Inflammatory macrophage treated with lipopolysaccharide for 4 hours (primary cell): ENCODE measurements at regions not wholly inside any gene's neighbourhood (a gene's known extent, or its start where the extent isn't known, plus 50 kb on each side); places are given as distances from the start of the nearest gene placed in this dataset.
A peak's percentile ranks its signal among the peaks of the same experiment; 100 is the strongest.
"Not testable (repeated sequence)": the region's sequence is repeated elsewhere in the genome, so short reads cannot be mapped to it uniquely, and the experiment has no call there.

Source experiments
- DNase-seq: peaks from one replicate; pipeline ENCODE4 v3.0.0-alpha.2; 2020

DNA sequence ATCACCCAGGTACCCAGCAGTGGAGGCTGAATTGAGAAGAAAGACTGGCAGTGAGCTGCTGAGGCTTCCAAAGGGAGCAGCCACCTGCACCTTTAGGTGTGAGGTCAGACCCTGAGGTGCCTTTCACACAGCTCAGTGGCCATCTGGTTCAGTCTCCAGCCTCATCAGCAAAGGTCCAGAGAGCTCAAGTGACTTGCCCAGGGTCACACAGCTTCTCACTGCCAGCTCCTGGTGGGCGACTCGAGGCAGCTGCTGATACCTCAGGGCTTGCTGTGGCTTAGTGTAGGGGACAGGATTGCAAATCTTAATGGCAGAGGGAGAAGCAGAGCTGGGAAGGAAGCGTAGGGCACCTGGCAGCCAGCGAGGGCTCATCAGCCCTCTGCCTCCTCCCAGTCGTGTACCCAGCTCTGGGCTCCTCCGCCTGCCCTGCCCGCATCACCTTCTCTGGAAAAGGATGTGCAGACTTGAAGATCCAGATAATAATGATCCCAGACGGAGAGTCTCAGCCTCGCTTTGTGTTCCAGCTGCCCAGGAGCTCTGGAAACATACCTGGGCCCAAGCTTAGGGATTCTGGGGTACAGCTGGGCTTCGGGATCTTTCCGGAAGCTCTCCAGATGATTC, 165.3 kb upstream of the GSE1 start:
- DNase-seq, result no peak

DNA sequence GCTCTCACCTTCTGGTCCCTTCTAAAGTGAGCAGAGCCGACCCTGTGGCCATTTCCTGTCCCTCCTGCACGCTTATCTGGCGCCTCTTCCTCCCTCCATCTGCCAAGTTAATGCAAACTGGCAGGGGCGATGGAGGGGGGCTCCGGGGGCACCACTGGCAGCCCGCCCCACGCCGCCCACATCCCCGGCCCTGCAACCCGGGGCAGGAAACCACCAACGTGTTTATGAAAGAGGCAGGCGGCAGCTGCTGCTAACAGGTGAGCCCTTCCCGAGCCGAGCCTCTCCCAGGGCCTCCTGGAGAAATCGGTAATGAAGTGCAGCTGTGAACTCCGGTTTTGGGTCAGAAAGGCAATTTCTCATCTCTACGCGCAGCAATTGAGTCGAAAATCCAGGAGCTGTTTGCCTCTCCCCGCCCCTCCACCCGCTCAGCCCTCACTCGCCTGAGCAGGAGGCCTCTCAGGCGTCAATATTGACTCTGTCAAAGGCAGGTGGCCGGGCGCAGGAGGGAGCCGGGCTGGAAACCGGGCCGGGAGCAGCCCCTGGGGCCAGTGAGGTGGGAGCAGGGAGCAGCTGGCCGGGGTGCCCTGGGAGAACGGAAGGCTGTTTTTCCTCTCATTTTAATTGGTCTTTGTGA, 164.4 kb upstream of the GSE1 start:
- DNase-seq, result no peak

- DNase-seq, result no peak
Observed at GRCh38 chr16:85449191-85449884, 163.8 kb upstream of the GSE1 start.

DNA sequence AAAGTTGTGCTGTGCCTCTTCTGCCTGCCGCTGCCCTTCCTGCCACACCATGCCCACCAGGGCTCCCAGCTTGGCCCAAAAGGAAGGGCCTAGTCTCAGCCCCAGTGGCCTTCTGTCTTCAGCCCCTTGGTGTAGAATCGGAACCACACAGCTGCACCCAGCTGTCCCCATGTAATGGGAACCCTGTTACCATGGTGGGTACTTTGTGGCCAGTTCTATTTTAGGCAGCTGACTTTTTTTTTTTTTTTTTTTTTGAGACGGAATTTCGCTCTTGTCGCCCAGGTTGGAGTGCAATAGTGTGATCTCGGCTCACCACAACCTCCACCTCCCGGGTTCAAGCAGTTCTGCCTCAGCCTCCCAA, 163.3 kb upstream of the GSE1 start:
- no peak for DNase-seq

DNA sequence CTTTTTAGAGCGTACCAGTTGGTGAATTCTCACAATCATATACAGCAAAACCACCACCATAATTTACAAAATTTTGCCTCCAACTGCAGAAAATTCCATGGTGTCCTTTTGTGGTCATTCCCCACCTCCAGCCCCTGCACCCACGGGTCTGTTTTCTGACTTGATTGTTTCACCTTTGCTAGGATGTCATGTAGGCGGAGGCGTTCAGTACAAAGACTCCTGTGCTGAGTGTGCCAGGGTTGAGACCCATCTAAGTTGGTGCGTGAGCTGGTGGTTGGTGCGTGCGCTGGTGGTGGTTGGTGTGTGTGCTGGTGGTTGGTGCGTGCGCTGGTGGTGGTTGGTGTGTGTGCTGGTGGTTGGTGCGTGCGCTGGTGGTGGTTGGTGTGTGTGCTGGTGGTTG, 162.0 kb upstream of the GSE1 start:
- DNase-seq, result not testable (repeated sequence)

DNA sequence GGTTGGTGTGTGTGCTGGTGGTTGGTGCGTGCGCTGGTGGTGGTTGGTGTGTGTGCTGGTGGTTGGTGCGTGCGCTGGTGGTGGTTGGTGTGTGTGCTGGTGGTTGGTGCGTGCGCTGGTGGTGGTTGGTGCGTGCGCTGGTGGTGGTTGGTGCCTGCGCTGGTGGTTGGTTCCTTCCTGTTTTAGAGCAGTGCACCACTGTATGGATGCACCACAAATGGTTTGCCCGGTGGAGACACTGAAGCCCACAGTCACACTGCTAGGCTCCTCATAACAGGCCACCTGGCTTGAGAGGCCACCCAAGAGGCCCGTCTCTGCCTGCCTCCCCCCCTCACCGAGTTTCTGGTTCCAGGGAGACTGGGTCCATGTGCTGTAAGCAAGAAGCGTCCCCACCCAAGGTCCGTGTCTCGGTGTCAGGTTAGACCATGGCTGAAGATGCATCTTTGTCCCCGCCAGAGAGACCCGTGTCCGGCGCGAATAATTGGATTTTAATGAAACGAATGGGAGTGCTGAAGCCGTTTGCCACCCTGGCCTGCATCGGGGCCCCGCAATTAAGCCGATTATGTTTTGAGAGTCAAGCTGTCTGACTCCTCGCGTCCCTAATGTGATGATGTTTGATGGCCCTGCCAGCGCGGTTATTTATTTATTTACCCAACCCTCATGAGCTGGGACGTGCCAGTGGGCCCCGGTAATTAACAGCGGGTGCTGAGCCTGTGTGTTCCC, 161.3 kb upstream of the GSE1 start:
- DNase-seq, result no peak

DNA sequence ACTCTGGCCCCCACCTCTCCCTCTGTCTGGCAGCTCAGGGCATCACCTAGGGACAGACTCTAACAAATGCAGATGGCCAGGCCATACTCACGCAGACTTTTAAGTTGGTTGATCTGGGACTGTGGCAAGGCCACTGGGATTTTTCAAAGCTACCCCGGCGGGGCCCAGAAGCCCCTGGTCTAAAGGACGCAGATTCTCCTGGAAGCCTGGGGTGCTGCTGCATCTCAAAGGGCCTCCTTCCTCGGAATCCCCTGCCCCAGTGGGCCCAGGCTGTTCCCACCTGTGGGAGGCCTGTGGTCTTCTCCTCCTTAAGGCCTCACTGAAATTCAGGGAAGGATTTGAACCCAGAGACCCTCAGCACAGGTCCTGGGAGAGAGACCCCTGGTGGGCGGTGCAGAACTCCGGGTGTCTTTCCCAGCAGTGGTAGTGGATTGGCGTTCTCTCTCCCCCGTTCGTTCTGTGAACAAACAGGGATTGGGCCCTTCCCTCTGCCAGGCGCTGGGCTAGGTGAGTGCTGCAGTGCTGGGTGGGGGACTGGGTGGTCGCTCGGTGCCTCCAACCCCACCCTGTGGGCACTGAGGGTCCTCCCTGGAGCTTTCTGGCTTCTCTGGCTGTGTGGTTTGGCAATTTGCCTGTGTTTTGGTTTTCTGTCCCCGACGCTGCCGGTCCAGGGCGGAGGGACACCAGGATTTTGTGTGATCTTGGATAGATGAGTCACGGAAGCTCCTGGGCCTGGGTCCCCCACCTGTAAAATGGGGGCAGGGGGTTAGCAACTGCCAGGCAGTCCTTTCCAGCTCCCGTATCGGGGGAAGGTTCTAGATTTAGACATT, 160.5 kb upstream of the GSE1 start:
- DNase-seq, result no peak

GRCh38 chr16:85453194-85453678, 159.9 kb upstream of the GSE1 start:
- no peak for DNase-seq

- DNase-seq, result no peak
Observed at GRCh38 chr16:85453703-85454102, 159.4 kb upstream of the GSE1 start.

DNA sequence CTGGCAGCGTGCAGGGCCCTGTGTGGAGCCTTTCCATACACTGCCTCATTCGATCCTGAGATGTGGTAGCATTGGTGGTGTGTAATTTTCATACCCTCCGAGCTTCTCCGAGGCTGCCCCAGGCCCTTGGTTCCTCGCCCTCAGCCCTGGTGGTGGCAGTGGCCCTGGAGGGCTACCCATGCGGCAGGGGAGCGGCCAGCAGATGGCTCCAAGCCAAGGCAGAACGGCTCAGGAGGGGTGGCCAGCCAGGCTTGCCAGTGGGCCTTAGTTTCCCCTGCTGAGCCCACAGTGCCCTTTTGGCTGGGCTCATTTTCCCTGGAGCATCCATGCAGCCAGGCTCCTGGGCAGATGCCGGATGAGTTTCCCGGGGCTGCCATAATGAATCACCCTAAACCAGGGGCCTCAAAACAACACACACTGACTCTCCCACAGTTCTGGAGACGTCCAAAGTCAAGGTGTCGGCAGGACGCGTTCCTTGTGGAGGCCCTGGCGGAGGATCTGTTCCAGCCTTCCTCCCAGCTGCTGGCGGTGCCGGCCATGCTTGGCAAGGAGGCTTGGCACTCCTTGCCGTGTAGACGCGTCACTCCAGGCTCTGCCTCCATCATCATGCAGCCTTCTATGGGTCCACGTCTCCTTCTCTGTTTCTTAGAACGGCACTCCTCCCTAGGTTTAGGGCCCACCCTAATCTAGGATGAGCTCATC, 158.8 kb upstream of the GSE1 start:
- no peak for DNase-seq

GRCh38 chr16:85455534-85455933, 157.6 kb upstream of the GSE1 start:
- DNase-seq, result no peak

DNA sequence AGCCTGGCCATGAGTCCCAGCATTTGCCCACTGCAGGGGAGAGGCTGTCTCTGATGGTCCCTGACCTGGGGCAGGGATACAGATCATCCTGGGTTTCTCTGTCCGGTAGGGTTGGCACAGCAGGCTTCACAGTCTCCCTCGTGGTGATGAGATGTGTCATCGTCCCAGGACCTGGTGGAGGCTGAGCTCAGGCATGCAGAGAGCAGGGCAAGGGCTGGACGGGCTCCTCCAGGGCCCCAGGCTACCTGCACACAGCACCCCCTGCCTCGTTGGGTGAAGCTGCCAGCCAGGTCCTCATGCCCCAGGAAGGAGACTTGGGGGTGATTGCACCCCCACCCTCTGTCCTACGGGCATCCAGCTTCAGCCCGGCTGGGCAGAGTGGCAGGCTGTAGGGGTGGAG, 155.8 kb upstream of the GSE1 start:
- no peak for DNase-seq

GRCh38 chr16:85458968-85459367, 154.2 kb upstream of the GSE1 start:
- no peak for DNase-seq

DNA sequence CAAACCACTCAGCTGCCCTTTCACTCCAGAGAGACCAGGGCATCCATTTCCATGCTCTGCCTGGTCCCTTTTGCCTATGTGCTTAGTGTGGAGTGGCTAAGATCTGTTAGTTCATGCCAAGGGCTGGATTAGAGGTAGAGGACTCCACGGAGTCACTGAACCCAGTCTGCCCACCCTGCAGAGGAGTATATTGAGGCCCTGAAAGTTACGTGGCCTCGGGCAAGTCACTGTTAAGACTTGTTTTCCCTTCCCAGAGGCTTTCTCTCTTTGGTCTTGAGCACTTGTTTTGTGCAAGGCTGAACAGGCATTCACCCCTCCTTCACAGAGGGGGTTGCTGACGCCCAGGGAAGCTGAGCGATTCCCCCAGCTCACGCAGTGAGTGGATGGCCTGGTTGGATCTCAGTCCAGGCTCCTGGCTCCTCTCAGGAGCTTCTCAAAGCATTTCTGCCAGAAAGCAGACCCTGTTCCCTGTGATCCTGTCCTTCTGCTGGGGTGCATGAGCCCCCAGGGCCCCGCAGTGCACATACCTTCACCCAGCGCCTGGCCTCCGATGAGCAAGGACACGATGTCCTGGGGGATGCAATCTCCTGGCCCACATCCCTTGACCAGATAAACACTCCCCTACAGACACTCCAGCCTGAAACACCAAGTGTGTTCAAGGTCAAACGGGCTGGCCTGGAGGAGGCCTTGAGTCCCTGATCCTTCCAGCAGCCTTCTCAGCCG, 153.4 kb upstream of the GSE1 start:
- no peak for DNase-seq

DNA sequence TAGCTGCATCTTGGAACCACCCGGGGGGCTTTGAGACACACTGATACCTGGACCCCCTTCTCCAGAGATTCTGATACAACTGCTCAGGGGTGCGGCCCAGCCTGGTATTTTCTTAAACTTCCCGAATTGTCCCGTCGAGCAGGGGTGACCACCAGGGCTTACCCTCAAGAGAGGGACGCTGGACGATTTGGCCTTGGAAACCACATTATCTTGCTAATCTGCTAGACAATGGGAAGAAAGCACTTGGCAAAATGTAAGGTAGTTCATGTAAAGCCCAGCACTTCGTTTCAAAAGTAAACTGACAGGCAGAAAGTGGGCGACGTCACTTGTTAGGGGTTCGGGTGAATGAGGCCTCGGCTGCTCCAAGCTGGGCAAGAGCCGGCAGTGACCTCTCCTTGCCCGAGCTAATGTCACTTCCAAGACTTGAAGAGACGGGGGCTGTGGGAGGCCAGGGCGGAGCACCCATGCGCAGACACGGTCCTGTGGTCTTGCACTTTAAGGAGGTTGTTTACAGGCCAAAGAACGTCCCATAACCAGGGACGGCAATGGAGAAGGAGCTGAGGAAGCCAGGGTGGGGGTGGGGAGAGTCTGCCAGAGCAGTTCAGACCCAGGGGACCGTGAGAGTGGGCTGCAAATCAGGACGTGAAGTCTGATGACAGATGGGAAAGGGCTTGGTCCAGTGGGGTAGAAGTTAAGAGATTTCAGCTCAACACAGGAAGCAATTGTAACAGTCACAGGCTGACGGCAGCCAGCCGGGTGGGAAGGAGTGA, 152.7 kb upstream of the GSE1 start:
- DNase-seq, result no peak

DNA sequence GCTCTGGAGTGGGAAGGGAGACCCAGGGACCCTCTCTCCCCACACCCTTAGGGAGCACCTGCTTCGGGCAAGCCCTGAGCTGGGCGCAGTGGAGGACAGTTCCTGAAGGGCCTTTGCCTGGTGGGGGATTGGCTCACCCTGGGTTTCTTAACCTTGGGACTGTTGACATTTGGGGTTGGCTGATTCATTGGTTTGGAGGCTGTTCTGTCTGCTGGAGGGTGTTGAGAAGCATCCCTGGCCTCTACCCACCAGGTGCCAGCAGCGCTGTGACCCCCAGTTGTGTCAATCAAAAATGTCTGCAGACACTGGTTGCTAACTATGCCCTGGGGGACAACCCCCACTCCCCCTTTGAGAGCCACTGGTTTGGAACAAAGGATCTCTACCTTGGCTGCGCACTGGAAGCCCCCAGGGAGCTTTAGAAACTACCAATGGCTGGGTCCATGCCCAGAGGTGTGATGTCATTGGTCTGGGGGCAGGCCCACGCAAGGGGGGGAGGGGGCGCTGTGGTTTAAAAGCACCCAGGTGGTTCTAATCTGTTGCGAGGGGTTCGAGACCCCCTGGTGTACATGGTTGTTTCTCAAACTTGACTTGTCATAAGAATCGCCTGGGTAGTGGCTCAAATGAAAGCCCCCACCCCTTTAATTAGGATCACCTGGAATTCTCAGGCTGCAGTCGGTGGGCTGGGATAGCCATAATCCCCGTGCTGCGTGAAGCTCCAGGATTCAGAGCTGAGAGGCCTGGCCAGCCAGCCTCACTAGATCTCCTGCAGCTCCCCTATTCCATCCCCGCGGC, 151.9 kb upstream of the GSE1 start:
- peak; percentile 51 for DNase-seq

DNA sequence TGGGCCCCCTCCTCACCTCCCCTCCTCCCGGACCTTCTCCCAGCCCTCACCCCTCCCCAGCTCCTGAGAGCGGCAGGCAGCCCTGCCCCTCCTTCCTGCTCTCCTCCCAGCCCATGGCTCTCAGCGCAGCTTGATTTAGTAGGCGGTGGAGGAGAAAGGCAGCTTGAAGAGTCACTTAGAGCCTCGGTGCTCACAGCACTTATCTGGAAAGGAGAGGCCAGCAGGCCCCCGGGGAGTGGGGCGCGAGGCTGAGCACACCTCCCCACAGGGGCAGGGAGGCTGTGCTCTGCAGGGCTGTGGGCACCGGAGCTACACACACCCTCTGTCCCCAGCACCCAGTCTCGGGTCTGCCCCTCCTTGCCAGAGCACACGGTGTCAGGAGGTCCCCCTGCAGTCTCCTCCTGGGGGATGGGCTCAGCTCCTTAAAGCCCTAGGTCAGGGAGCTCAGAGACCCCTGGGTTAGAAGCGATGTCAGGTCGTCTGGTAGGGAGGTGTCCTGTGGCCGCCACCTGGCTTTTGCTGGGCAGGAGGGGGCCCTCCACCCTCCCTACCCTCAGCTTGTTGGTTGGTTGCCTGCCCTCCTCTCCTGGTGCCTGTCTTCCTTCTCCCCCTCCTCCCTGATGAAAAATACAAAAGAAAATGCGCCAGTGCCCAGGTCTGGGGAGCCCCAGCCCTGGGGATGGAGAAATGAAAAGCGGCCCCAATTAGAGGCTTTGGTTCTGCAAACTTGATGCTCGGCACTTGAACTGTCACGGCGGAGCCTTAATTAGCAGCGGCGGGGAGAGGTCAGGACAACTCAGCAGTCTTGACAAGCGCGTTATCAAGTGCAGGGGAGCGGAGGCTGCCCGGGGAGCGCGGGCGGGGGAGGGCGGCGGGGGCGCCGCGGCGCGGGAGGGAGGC, 151.1 kb upstream of the GSE1 start:
- no peak for DNase-seq

DNA sequence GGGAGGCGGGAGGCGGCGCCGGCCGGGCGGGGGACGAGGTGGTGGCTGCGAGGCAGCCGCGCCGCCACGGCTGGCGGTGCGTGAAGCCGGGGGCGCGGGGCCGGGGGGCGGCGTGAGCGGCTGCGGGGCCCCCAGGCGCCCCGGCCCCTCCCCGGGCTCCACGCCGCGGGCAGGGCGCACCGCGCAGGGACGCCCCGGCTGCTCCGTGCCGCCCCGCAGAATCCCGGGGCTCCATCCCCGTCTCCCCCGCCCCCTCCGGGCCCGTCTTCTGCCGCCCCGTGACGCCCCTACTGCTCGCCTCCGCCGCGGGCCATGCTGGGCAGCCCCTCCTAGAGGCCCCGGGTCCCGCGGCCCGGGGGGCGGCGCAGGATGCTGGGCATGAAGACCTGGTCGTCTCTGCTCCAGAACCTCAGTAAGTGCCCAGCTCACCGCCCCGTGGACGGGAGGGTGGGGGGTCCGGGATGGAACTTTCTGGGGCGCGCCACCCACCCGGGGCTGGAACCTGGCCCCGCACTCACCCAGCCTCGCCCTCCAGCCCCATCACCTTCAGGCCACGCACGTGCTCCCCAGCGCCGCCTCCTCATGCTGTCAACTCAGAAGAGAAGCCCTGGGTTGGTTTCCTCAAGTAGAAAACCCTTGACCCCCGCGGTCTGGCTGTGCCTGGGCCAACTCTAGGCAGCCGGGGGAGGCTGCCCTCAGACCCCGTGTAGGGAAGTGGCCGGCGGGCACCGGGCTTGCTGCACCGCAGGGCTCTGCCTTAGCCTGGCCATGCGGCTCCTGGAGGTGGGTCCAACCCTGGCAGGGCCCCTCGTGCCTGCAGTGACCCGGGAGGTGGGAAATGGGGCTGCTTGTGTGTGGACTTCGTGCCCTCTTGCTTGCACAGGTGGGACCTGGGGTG, 150.2 kb upstream of the GSE1 start:
- no peak for DNase-seq
